SK-N-SH treated with all-trans-retinoic acid at 6 μM for 48 hours (cell line): ENCODE measurements at regions not wholly inside any gene's neighbourhood (a gene's known extent, or its start where the extent isn't known, plus 50 kb on each side); places are given as distances from the start of the nearest gene placed in this dataset.

Source experiments
- ARNTL ChIP-seq: fragments of 450-650 bp; formaldehyde crosslinking; IDR thresholded peaks from 2 replicates; pipeline ENCODE4 v1.5.0; 2020; ENCODE audit warnings: low read depth, mild to moderate bottlenecking, moderate library complexity, borderline replicate concordance
- BACH2 ChIP-seq: fragments of 250-450 bp; sonication (Bioruptor Pico); IDR thresholded peaks from 2 replicates; pipeline ENCODE4 v1.9.0; 2021; ENCODE audit warnings: mild to moderate bottlenecking, borderline replicate concordance
- CSDC2 ChIP-seq: fragments of 250-450 bp; sonication (Bioruptor Pico); IDR thresholded peaks from 2 replicates; pipeline ENCODE4 v1.5.0; 2020; ENCODE audit warnings: mild to moderate bottlenecking, moderate library complexity
- CSRNP3 ChIP-seq: fragments of 250-450 bp; sonication (Bioruptor Pico); IDR thresholded peaks from 2 replicates; pipeline ENCODE4 v1.5.1; 2021; ENCODE audit warnings: mild to moderate bottlenecking, moderate library complexity
- ESRRG ChIP-seq: fragments of 250-450 bp; sonication (Bioruptor Pico); IDR thresholded peaks from 2 replicates; pipeline ENCODE4 v1.6.1; 2021; ENCODE audit warnings: mild to moderate bottlenecking
- OSR1 ChIP-seq: fragments of 250-450 bp; sonication (Bioruptor Pico); IDR thresholded peaks from 2 replicates; pipeline ENCODE4 v1.8.0; 2022; ENCODE audit warnings: moderate library complexity, mild to moderate bottlenecking, inconsistent platforms
- PATZ1 ChIP-seq: fragments of 250-450 bp; sonication (Bioruptor Pico); IDR thresholded peaks from 2 replicates; pipeline ENCODE4 v1.8.0; 2020; ENCODE audit warnings: mild to moderate bottlenecking, moderate library complexity, borderline replicate concordance
- POU6F1 ChIP-seq: fragments of 250-450 bp; sonication (Bioruptor Pico); IDR thresholded peaks from 2 replicates; pipeline ENCODE4 v1.8.0; 2021; ENCODE audit warnings: low read depth, mild to moderate bottlenecking, moderate library complexity, borderline replicate concordance
- RARB ChIP-seq: fragments of 250-450 bp; sonication (Bioruptor Pico); IDR thresholded peaks from 2 replicates; pipeline ENCODE4 v1.8.0; 2021; ENCODE audit warnings: mild to moderate bottlenecking, moderate library complexity
- TCF4 ChIP-seq: fragments of 250-450 bp; sonication (Bioruptor Pico); IDR thresholded peaks from 2 replicates; pipeline ENCODE4 v1.8.0; 2021; ENCODE audit warnings: mild to moderate bottlenecking, moderate library complexity, borderline replicate concordance
- ZC3H10 ChIP-seq: fragments of 250-450 bp; sonication (Bioruptor Pico); IDR thresholded peaks from 2 replicates; pipeline ENCODE4 v1.5.1; 2021; ENCODE audit warnings: mild to moderate bottlenecking, moderate library complexity
- ZFP3 ChIP-seq: fragments of 250-450 bp; sonication (Bioruptor Pico); IDR thresholded peaks from 2 replicates; pipeline ENCODE4 v1.5.0; 2020; ENCODE audit warnings: mild to moderate bottlenecking, moderate library complexity
- ZFP30 ChIP-seq: fragments of 450-650 bp; formaldehyde crosslinking; IDR thresholded peaks from 2 replicates; pipeline ENCODE4 v1.5.0; 2022; ENCODE audit warnings: mild to moderate bottlenecking, moderate library complexity
- ZNF565 ChIP-seq: fragments of 450-650 bp; formaldehyde crosslinking; conservative IDR thresholded peaks from 2 replicates; pipeline ENCODE4 v1.5.0; 2020; ENCODE audit warnings: low read depth, mild to moderate bottlenecking, moderate library complexity

- TF ChIP-seq PATZ1 (CRISPR knock-in tag) (no peak), BACH2 (no peak), ZFP30 (no peak), ARNTL (CRISPR knock-in tag) (no peak), ZC3H10 (CRISPR knock-in tag) (no peak), ZNF565 (CRISPR knock-in tag) (no peak), POU6F1 (CRISPR knock-in tag) (no peak), ZFP3 (CRISPR knock-in tag) (no peak), ESRRG (CRISPR knock-in tag) (no peak), OSR1 (CRISPR knock-in tag) (no peak), RARB (no peak), CSRNP3 (CRISPR knock-in tag) (no peak), TCF4 (no peak), CSDC2 (no peak)
Measured at GRCh38 chr3:155019575-155019974, 60.5 kb upstream of the MME start.
